ENCODE measurements at regions not wholly inside any gene's neighbourhood (a gene's known extent, or its start where the extent isn't known, plus 50 kb on each side); places are given as distances from the start of the nearest gene placed in this dataset.

- Histone ChIP-seq H3K4me3 (ENCODE audit: low read length) (no peak overlapping the region), H3K9me3 (ENCODE audit: low read length) (no peaks in the 10 kb centered on the region), H3K4me2 (ENCODE audit: low read length) (no peak overlapping the region), H2AFZ (ENCODE audit: low read depth, low read length) (no peak overlapping the region), H4K20me1 (ENCODE audit: insufficient read depth) (no peaks in the 10 kb centered on the region), H3K9ac (ENCODE audit: low read length) (no peak overlapping the region), H3F3A (ENCODE audit: insufficient read depth, low read length, poor library complexity, severe bottlenecking) (no peaks in the 10 kb centered on the region), H3K79me2 (replicated peaks; ENCODE audit: insufficient read depth, low read length) (no peaks in the 10 kb centered on the region), H3K27me3 (ENCODE audit: insufficient read depth, low read depth, low read length) (no peaks in the 10 kb centered on the region), H3K9me2 (ENCODE audit: insufficient read depth, low read length) (no peaks in the 10 kb centered on the region), H3K36me3 (ENCODE audit: insufficient read depth, low read length) (no peaks in the 10 kb centered on the region), H3K27ac (ENCODE audit: low read length) (no peak overlapping the region)
- TF ChIP-seq RAD21 (conservative IDR thresholded peaks at IDR 0.05) (no peak), POLR2AphosphoS5 (IDR thresholded peaks at IDR 0.05) (no peak), SMC3 (conservative IDR thresholded peaks at IDR 0.05; ENCODE audit: poor library complexity) (no peak), EZH2 (IDR thresholded peaks at IDR 0.05; ENCODE audit: borderline replicate concordance, insufficient read depth, low read length, poor library complexity, severe bottlenecking) (no peak), CTCF (IDR thresholded peaks at IDR 0.05; ENCODE audit: poor library complexity, severe bottlenecking) (no peak), EP300 (conservative IDR thresholded peaks at IDR 0.05; ENCODE audit: poor library complexity, severe bottlenecking) (no peak), MXI1 (conservative IDR thresholded peaks at IDR 0.05; ENCODE audit: poor library complexity, severe bottlenecking) (no peak), REST (IDR thresholded peaks at IDR 0.05; ENCODE audit: borderline replicate concordance) (no peak), TAF1 (IDR thresholded peaks at IDR 0.05; ENCODE audit: low read depth) (no peak)
Observed at GRCh38 chr15:62920682-62921502, 121.7 kb upstream of the TPM1 start.

GRCh38 chr15:62922514-62922913, 120.0 kb upstream of the TPM1 start:
- Histone ChIP-seq H4K20me1 (ENCODE audit: insufficient read depth) (no peaks in the 10 kb centered on the region), H3K9me2 (ENCODE audit: insufficient read depth, low read length) (no peaks in the 10 kb centered on the region), H3K27me3 (ENCODE audit: insufficient read depth, low read depth, low read length) (no peaks in the 10 kb centered on the region), H3K9ac (ENCODE audit: low read length) (no peak overlapping the region), H3K4me3 (ENCODE audit: low read length) (no peak overlapping the region), H3K36me3 (ENCODE audit: insufficient read depth, low read length) (no peaks in the 10 kb centered on the region), H3K27ac (ENCODE audit: low read length) (no peak overlapping the region), H3K4me2 (ENCODE audit: low read length) (no peak overlapping the region), H3K79me2 (replicated peaks; ENCODE audit: insufficient read depth, low read length) (no peaks in the 10 kb centered on the region), H3K9me3 (ENCODE audit: low read length) (no peaks in the 10 kb centered on the region), H3F3A (ENCODE audit: insufficient read depth, low read length, poor library complexity, severe bottlenecking) (no peaks in the 10 kb centered on the region), H2AFZ (ENCODE audit: low read depth, low read length) (no peak overlapping the region)
- TF ChIP-seq MXI1 (conservative IDR thresholded peaks at IDR 0.05; ENCODE audit: poor library complexity, severe bottlenecking) = no peak
- TF ChIP-seq RAD21 (conservative IDR thresholded peaks at IDR 0.05) = no peak
- TF ChIP-seq EP300 (conservative IDR thresholded peaks at IDR 0.05; ENCODE audit: poor library complexity, severe bottlenecking) = no peak
- no peak for TF ChIP-seq CTCF (IDR thresholded peaks at IDR 0.05; ENCODE audit: poor library complexity, severe bottlenecking)
- TF ChIP-seq TAF1 (IDR thresholded peaks at IDR 0.05; ENCODE audit: low read depth) = no peak
- no peak for TF ChIP-seq POLR2AphosphoS5 (IDR thresholded peaks at IDR 0.05)
- no peak for TF ChIP-seq EZH2 (IDR thresholded peaks at IDR 0.05; ENCODE audit: borderline replicate concordance, insufficient read depth, low read length, poor library complexity, severe bottlenecking)
- no peak for TF ChIP-seq REST (IDR thresholded peaks at IDR 0.05; ENCODE audit: borderline replicate concordance)
